ENCODE measurements at regions not wholly inside any gene's neighbourhood (a gene's known extent, or its start where the extent isn't known, plus 50 kb on each side); places are given as distances from the start of the nearest gene placed in this dataset.
"Not testable (repeated sequence)": the region's sequence is repeated elsewhere in the genome, so short reads cannot be mapped to it uniquely, and the experiment has no call there.

DNA sequence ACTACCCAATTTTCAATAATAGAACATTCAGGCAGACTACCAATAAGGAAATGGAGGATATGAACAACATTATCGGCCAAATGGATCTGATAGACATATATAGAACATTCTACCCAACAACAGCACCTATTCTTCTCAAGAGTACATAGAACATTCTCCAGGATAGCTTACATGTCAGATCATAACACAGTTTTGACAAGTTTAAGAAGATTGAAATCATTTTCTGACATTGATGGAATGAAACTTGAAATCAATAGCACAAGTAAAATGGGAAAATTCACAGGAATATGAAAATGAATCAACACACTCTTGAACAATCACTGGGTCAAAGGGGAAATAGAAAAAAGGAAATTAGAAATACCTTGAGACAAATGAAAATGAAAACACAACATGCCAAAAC, 94.6 kb upstream of the MEGF10 start:
- 87 to 97% methylated on average over 1 of the region's 1 CpG for WGBS, 2 donors
- ATAC-seq (no peak), FAIRE-seq (no peak), DNase-seq (no peak)
- peaks cover 6 to 18% (median 9%) of the 10 kb centered on the region in 3 donors for H3K4me1 ChIP-seq
- H3K36me3 ChIP-seq = no peaks in the 10 kb centered on the region
- H3K9me3 ChIP-seq = no peaks in the 10 kb centered on the region
- intact Hi-C loops (cut with DNase I) = no loop called here
- H3K27ac ChIP-seq = no peak overlapping the region
- H3K4me3 ChIP-seq = no peak overlapping the region
- TF ChIP-seq, protein P1, sequence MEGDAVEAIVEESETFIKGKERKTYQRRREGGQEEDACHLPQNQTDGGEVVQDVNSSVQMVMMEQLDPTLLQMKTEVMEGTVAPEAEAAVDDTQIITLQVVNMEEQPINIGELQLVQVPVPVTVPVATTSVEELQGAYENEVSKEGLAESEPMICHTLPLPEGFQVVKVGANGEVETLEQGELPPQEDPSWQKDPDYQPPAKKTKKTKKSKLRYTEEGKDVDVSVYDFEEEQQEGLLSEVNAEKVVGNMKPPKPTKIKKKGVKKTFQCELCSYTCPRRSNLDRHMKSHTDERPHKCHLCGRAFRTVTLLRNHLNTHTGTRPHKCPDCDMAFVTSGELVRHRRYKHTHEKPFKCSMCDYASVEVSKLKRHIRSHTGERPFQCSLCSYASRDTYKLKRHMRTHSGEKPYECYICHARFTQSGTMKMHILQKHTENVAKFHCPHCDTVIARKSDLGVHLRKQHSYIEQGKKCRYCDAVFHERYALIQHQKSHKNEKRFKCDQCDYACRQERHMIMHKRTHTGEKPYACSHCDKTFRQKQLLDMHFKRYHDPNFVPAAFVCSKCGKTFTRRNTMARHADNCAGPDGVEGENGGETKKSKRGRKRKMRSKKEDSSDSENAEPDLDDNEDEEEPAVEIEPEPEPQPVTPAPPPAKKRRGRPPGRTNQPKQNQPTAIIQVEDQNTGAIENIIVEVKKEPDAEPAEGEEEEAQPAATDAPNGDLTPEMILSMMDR (IDR thresholded peaks at IDR 0.05) = no peak
- H3K27me3 ChIP-seq = no peaks in the 10 kb centered on the region

GRCh38 chr5:127197402-127198167, 93.0 kb upstream of the MEGF10 start:
- 47 to 66% methylated on average over 4 of the region's 4 CpGs for WGBS, 2 donors

DNA sequence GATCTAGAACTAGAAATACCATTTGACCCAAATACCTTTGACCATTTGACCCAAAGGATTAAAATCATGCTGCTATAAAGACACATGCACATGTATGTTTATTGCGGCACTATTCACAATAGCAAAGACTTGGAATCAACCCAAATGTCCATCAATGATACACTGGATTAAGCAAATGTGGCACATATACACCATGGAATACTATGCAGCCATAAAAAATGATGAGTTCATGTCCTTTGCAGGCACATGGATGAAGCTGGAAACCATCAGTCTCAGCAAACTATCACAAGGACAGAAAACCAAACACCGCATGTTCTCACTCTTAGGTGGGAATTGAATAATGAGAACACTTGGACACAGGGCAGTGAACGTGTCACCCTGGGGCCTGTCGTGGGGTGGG, 87.9 kb upstream of the MEGF10 start:
- H3K9me3 ChIP-seq; H3K36me3 ChIP-seq; DNase-seq; H3K4me3 ChIP-seq; H3K4me1 ChIP-seq; FAIRE-seq; ATAC-seq; H3K27me3 ChIP-seq; intact Hi-C loops (cut with DNase I); H3K27ac ChIP-seq: not testable (repeated sequence)
- WGBS, 2 donors = 87 to 89% methylated on average over 4 of the region's 4 CpGs

More at GRCh38 chr5:127197402-127198167, 93.0 kb upstream of the MEGF10 start:
- H3K27me3 ChIP-seq; H3K9me3 ChIP-seq; H3K4me3 ChIP-seq; DNase-seq; ATAC-seq; intact Hi-C loops (cut with DNase I); FAIRE-seq; H3K36me3 ChIP-seq; H3K27ac ChIP-seq: not testable (repeated sequence)
- peaks cover 6 to 16% (median 8%) of the 10 kb centered on the region in 3 donors for H3K4me1 ChIP-seq

DNA sequence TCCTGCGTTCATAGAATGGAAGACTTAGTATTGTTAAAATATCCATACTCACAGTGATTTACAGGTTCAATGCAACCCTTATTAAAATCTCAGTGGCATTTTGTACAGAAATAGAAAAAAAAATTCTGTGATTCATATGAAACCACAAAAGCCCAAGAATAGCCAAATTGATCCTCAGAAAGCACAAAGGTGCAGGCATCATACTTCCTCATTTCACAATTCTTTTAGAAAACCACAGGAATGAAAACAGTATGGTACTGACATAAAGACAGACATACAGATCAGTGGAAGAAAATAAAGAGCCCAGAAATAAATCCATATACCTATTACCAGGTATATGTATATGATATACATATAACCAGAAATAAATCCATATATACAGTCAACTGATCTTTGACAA, 86.8 kb upstream of the MEGF10 start:
- WGBS, 2 donors = 92 to 93% methylated on average over 1 of the region's 1 CpG
- TF ChIP-seq, protein P1 (IDR thresholded peaks at IDR 0.05) = no peak
- DNase-seq (no peak), FAIRE-seq (no peak), ATAC-seq (no peak)
- intact Hi-C loops (cut with DNase I) = no loop called here
- no peak overlapping the region for H3K27ac ChIP-seq
- H3K4me3 ChIP-seq = no peak overlapping the region
- H3K36me3 ChIP-seq = no peaks in the 10 kb centered on the region
- no peaks in the 10 kb centered on the region for H3K27me3 ChIP-seq
- H3K4me1 ChIP-seq = no peaks in the 10 kb centered on the region
- no peaks in the 10 kb centered on the region for H3K9me3 ChIP-seq

DNA sequence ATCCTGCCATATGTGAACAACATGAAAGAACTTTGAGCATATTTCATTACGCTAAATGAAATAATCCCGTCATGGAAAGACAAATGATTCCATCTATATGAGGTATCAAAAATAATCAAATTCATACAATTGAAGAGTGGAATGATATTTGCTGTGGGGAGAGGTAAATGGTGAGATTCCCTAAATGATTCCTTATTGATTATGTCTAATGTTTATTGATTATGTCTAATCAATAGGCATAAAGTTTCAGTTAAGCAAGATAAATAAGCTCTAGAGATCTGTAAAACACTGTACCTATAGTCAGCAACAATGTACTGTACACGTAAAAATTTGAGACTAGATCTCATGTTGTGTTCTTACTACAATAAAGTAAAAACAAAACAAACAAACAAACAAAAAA, 85.4 kb upstream of the MEGF10 start:
- Histone ChIP-seq H3K36me3 (no peaks in the 10 kb centered on the region), H3K27ac (no peak overlapping the region), H3K4me1 (no peaks in the 10 kb centered on the region), H3K4me3 (no peak overlapping the region), H3K27me3 (no peaks in the 10 kb centered on the region), H3K9me3 (no peaks in the 10 kb centered on the region)
- DNase-seq (no peak), ATAC-seq (no peak), FAIRE-seq (no peak)
- TF ChIP-seq, protein P1 (IDR thresholded peaks at IDR 0.05) = no peak
- intact Hi-C loops (cut with DNase I) = no loop called here
- 78 to 83% methylated on average over 3 of the region's 3 CpGs for WGBS, 2 donors

Data from pancreas (tissue), 10 donors.